IMR-90 (cell line): ENCODE measurements at regions not wholly inside any gene's neighbourhood (a gene's known extent, or its start where the extent isn't known, plus 50 kb on each side); places are given as distances from the start of the nearest gene placed in this dataset.

Source experiments
- ATAC-seq: fragments of 200-7000 bp; cut with Tn5 transposase; 2 replicates; pipeline ENCODE4 v1.9.1; 2020; ENCODE audit warnings: low read depth, mild to moderate bottlenecking, moderate library complexity
- BruUV-seq: library from RNA; stranded (reverse); fragments of 400-500 nt; replicated peaks from 2 replicates; lab custom pipeline; 2021; lab: Mats Ljungman, UMichigan
- CTCF ChIA-PET: fragments of 300-600 bp; formaldehyde crosslinking; extraction: SDS; loops from one replicate; lab custom pipeline; 2021; ENCODE audit warnings: antibody characterized with exemption; lab: Yijun Ruan, JAX
- POLR2A ChIA-PET: fragments of 300-600 bp; sonication (Branson Sonifier 250); formaldehyde crosslinking; loops from one replicate; lab custom pipeline; 2022; ENCODE audit warnings: antibody characterized with exemption; ENCODE audit not compliant: unreplicated experiment; lab: Charles Lee
- DNase-seq: peaks from one replicate; pipeline ENCODE4 v3.0.0; 2013
- H2AFZ ChIP-seq: replicated peaks from 2 replicates; pipeline ENCODE3; 2013; ENCODE audit warnings: low read length, mild to moderate bottlenecking; ENCODE audit not compliant: poor library complexity
- H2AK5ac ChIP-seq: 2 replicates; pipeline ENCODE4 v1.6.1; 2013; ENCODE audit warnings: low read depth, low read length, inconsistent platforms
- H2AK9ac ChIP-seq: replicated peaks from 2 replicates; pipeline ENCODE3; 2013; ENCODE audit warnings: mild to moderate bottlenecking, low read depth, low read length, moderate library complexity; ENCODE audit not compliant: poor library complexity
- H2BK120ac ChIP-seq: 2 replicates; pipeline ENCODE4 v1.6.1; 2013; ENCODE audit warnings: low read depth, low read length, inconsistent platforms
- H2BK15ac ChIP-seq: 3 replicates; pipeline ENCODE4 v1.6.1; 2013; ENCODE audit warnings: low read depth, low read length, inconsistent platforms
- H2BK20ac ChIP-seq: 2 replicates; pipeline ENCODE4 v1.6.1; 2013; ENCODE audit warnings: low read depth, mild to moderate bottlenecking, inconsistent platforms, low read length, moderate library complexity
- H2BK5ac ChIP-seq: 2 replicates; pipeline ENCODE4 v1.6.1; 2013; ENCODE audit warnings: mild to moderate bottlenecking, low read depth, low read length, inconsistent platforms; ENCODE audit not compliant: poor library complexity, severe bottlenecking
- H3K14ac ChIP-seq: replicated peaks from 2 replicates; pipeline ENCODE4 v1.6.1; 2013; ENCODE audit warnings: low read depth, low read length, inconsistent platforms
- H3K18ac ChIP-seq: 2 replicates; pipeline ENCODE4 v1.6.1; 2013; ENCODE audit warnings: low read depth, low read length, control low read depth
- H3K23ac ChIP-seq: 2 replicates; pipeline ENCODE4 v1.6.1; 2013; ENCODE audit warnings: low read depth, low read length, inconsistent platforms
- H3K27ac ChIP-seq: 2 replicates; pipeline ENCODE4 v1.5.1; 2013; ENCODE audit warnings: mild to moderate bottlenecking, control low read depth, low read length; ENCODE audit not compliant: insufficient read depth
- H3K27me3 ChIP-seq: 2 replicates; pipeline ENCODE4 v1.6.1; 2013; ENCODE audit warnings: low read length; ENCODE audit not compliant: control insufficient read depth, insufficient read depth
- H3K36me3 ChIP-seq: 2 replicates; pipeline ENCODE4 v1.6.1; 2013; ENCODE audit warnings: low read length, mixed read lengths; ENCODE audit not compliant: control insufficient read depth, insufficient read depth
- H3K4ac ChIP-seq: 2 replicates; pipeline ENCODE4 v1.6.1; 2013; ENCODE audit warnings: low read depth, low read length, inconsistent platforms
- H3K4me1 ChIP-seq: 2 replicates; pipeline ENCODE4 v1.6.1; 2013; ENCODE audit warnings: low read length, mixed read lengths; ENCODE audit not compliant: control insufficient read depth, insufficient read depth
- H3K4me2 ChIP-seq: 2 replicates; pipeline ENCODE4 v1.6.1; 2013; ENCODE audit warnings: low read depth, mild to moderate bottlenecking, control low read depth, low read length, moderate library complexity
- H3K4me3 ChIP-seq: 2 replicates; pipeline ENCODE4 v1.5.1; 2013; ENCODE audit warnings: low read depth, mild to moderate bottlenecking, control low read depth, low read length, moderate library complexity; ENCODE audit not compliant: insufficient read depth
- H3K56ac ChIP-seq: 2 replicates; pipeline ENCODE4 v1.6.1; 2013; ENCODE audit warnings: low read length, inconsistent platforms; ENCODE audit not compliant: insufficient read depth; ENCODE audit errors: extremely low read depth
- H3K79me1 ChIP-seq, 2 experiments: 2 replicates each; pipeline ENCODE4 v1.6.1; 2013; ENCODE audit warnings: low read length in 2 of 2, inconsistent platforms in 1 of 2, low read depth in 1 of 2
- H3K9ac ChIP-seq: 2 replicates; pipeline ENCODE4 v1.6.1; 2013; ENCODE audit warnings: low read depth, low read length, control low read depth
- H3K9me1 ChIP-seq: 2 replicates; pipeline ENCODE4 v1.6.1; 2013; ENCODE audit warnings: low read length, inconsistent platforms; ENCODE audit not compliant: insufficient read depth
- H3K9me3 ChIP-seq: 2 replicates; pipeline ENCODE4 v1.6.1; 2013; ENCODE audit warnings: low read length; ENCODE audit not compliant: control insufficient read depth, insufficient read depth
- H4K20me1 ChIP-seq: 2 replicates; pipeline ENCODE4 v1.6.1; 2013; ENCODE audit warnings: low read length, inconsistent platforms; ENCODE audit not compliant: insufficient read depth
- H4K5ac ChIP-seq: 2 replicates; pipeline ENCODE4 v1.6.1; 2013; ENCODE audit warnings: mild to moderate bottlenecking, low read depth, low read length, control low read depth
- H4K8ac ChIP-seq, 2 experiments: 2 replicates each; pipeline ENCODE4 v1.6.1; 2013; ENCODE audit warnings: low read depth in 2 of 2, low read length in 2 of 2, control low read depth in 1 of 2, inconsistent platforms in 1 of 2
- H4K91ac ChIP-seq: 2 replicates; pipeline ENCODE4 v1.6.1; 2013; ENCODE audit warnings: low read depth, low read length, inconsistent platforms; ENCODE audit not compliant: insufficient read depth
- BHLHE40 ChIP-seq: fragments of 150-350 bp; IDR thresholded peaks from 2 replicates; pipeline ENCODE4 v1.6.1; 2016; ENCODE audit warnings: mild to moderate bottlenecking, low read depth, low read length
- ELK1 ChIP-seq: fragments of 150-350 bp; IDR thresholded peaks from 2 replicates; pipeline ENCODE4 v1.6.1; 2016; ENCODE audit warnings: low read depth, mild to moderate bottlenecking, low read length, moderate library complexity, borderline replicate concordance
- FOS ChIP-seq: fragments of 150-350 bp; IDR thresholded peaks from 2 replicates; pipeline ENCODE4 v1.6.1; 2016; ENCODE audit warnings: low read depth, low read length
- MAFK ChIP-seq: IDR thresholded peaks from 2 replicates; pipeline ENCODE4 v1.6.1; 2012; ENCODE audit warnings: low read depth, low read length, improper control_type of control experiment
- RAD21 ChIP-seq: IDR thresholded peaks from 2 replicates; pipeline ENCODE4 v1.6.1; 2012; ENCODE audit warnings: low read length, improper control_type of control experiment
- RCOR1 ChIP-seq: IDR thresholded peaks from 2 replicates; pipeline ENCODE4 v1.6.1; 2012; ENCODE audit warnings: mild to moderate bottlenecking, low read length, improper control_type of control experiment; ENCODE audit not compliant: insufficient replicate concordance
- RFX5 ChIP-seq: IDR thresholded peaks from 2 replicates; pipeline ENCODE4 v1.8.0; 2012; ENCODE audit warnings: low read depth, mild to moderate bottlenecking, low read length, moderate library complexity
- WGBS, 2 experiments: methylation state at CpG; one replicate each; pipeline versions ENCODE4 v1.1.5 to v1.1.7; 2013; ENCODE audit warnings: missing lambda C conversion rate in 2 of 2; ENCODE audit not compliant: insufficient read length in 1 of 2; ENCODE audit errors: extremely low coverage in 2 of 2; 5-methylcytosine and 5-hydroxymethylcytosine counted together
- dilution Hi-C: fragments of 300-500 bp; cut with HindIII; formaldehyde crosslinking; loops from one replicate; pipeline ENCODE4 v1.14.3; 2018; ENCODE audit warnings: low sequenced_read_pairs; ENCODE audit not compliant: unreplicated experiment
- in situ Hi-C: fragments of 300-500 bp; cut with MboI; formaldehyde crosslinking; loops from 3 replicates; pipeline ENCODE4 v1.14.3; 2019; ENCODE audit warnings: low sequenced_read_pairs, inconsistent platforms, mixed read lengths
- intact Hi-C: fragments of 100-400 bp; cut with micrococcal nuclease; formaldehyde crosslinking; loops from 2 replicates; pipeline ENCODE4 v1.10.0; 2022

GRCh38 chr6:14372734-14373489 lies 255.3 kb downstream of the CD83 start:
- intact Hi-C loops (no loop called here), dilution Hi-C loops (no loop called here), in situ Hi-C loops (no loop called here)
- H3K4me1 ChIP-seq, result no peaks in the 10 kb centered on the region
- POLR2A ChIA-PET, result no interaction called here
- H3K56ac ChIP-seq, result no peak overlapping the region
- BruUV-seq, result no TSS peak
- no peak overlapping the region for H2BK15ac ChIP-seq
- no peak overlapping the region for H4K5ac ChIP-seq
- H4K20me1 ChIP-seq, result no peaks in the 10 kb centered on the region
- no peak overlapping the region for H3K18ac ChIP-seq
- WGBS, 2 experiments, result no CpG with 5 or more reads among the region's 7 CpGs
- no peak overlapping the region for H3K4me2 ChIP-seq
- no peak for DNase-seq
- no peak overlapping the region for H2BK5ac ChIP-seq
- TF ChIP-seq RAD21 (no peak), MAFK (no peak), FOS (no peak), RCOR1 (no peak), RFX5 (no peak), BHLHE40 (no peak), ELK1 (no peak)
- H2BK20ac ChIP-seq, result no peak overlapping the region
- H3K36me3 ChIP-seq, result no peaks in the 10 kb centered on the region
- H2AK5ac ChIP-seq, result no peak overlapping the region
- no peak overlapping the region for H2BK120ac ChIP-seq
- no peaks in the 10 kb centered on the region for H3K79me1 ChIP-seq
- peaks cover 38% of the 10 kb centered on the region for H3K27me3 ChIP-seq
- no peak overlapping the region for H3K14ac ChIP-seq
- H3K23ac ChIP-seq, result no peak overlapping the region
- CTCF ChIA-PET, result no interaction called here
- no peaks in the 10 kb centered on the region; the same call in 1 of the 2 replicates for H3K9me3 ChIP-seq
- no peak overlapping the region for H3K4me3 ChIP-seq
- no peak overlapping the region for H2AK9ac ChIP-seq
- no peak overlapping the region for H3K9ac ChIP-seq
- no peak overlapping the region for H2AFZ ChIP-seq
- H4K91ac ChIP-seq, result no peak overlapping the region
- H3K4ac ChIP-seq, result no peak overlapping the region
- no peaks in the 10 kb centered on the region for H3K9me1 ChIP-seq
- no peak overlapping the region for H4K8ac ChIP-seq
- no peak overlapping the region for H3K27ac ChIP-seq
- no peak for ATAC-seq
